ENCODE measurements at regions not wholly inside any gene's neighbourhood (a gene's known extent, or its start where the extent isn't known, plus 50 kb on each side); places are given as distances from the start of the nearest gene placed in this dataset.
"Not testable (repeated sequence)": the region's sequence is repeated elsewhere in the genome, so short reads cannot be mapped to it uniquely, and the experiment has no call there.

- DNase-seq, result no peak
Measured at GRCh38 chr9:74036549-74037231, 460.4 kb upstream of the RORB start.

- no peak for DNase-seq
Measured at GRCh38 chr9:74037274-74037673, 459.9 kb upstream of the RORB start.

DNA sequence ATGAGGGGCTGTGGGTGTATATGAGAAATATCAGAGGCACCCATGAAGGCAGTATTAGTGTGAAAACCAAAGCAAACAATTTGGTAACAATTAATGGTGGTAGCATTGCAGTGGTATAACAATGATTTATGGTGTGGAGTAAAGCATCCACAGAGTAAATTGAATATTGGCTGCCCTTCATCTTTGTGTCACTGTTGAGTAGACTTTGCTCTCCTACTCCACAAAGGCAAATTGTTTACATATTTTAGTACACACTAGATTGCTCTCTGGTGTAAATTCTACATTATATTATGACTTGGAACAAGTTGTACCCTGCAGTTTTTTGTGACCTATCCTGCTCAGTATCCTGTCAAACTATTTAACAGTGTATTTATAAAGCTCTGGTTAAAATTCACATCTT, 455.5 kb upstream of the RORB start:
- no peak for DNase-seq

DNA sequence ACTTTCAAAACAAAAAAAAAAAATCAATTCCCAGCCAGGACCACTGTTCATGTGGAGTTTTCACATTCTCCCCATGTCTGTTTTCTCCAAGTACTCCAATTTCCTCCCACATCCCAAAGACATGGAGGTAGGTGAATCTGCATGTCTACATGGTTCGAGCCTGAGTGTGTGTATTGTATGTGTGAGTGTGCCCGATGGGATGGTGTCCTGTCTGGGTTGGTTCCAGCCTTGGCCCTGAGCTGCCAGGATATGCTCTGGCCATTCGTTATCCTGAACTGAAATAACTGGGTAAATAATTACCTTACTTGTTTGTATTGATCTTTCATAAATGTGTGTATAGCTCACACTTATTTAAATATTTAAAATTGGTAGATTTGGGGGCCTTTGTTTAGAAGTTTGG, 452.3 kb upstream of the RORB start:
- DNase-seq, result no peak

DNA sequence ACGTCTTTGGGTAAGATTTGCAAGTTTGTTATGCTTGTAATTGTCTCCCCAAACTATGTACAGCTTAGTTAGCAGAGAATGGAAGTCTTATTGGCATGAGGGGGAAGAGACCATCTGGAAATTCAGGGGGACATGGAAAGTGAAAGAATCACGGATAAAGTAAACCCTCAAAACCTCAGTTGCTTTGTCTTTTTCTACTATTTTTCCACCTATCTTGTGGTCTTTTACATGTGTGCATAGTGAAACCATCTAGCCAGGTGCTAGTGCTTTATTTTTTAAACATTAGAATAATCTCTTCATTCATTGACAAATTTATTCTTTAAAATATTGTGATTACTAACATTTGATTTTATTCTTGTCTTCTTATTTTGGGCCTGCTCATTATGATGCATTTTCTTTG, 441.1 kb upstream of the RORB start:
- no peak for DNase-seq

- not testable (repeated sequence) for DNase-seq
Measured at GRCh38 chr9:74057051-74057450, 440.1 kb upstream of the RORB start.

- DNase-seq, result no peak
Measured at GRCh38 chr9:74064702-74065101, 432.4 kb upstream of the RORB start.

GRCh38 chr9:74066128-74066527, 431.0 kb upstream of the RORB start:
- no peak for DNase-seq

GRCh38 chr9:74066605-74067004, 430.5 kb upstream of the RORB start:
- DNase-seq, result no peak

DNA sequence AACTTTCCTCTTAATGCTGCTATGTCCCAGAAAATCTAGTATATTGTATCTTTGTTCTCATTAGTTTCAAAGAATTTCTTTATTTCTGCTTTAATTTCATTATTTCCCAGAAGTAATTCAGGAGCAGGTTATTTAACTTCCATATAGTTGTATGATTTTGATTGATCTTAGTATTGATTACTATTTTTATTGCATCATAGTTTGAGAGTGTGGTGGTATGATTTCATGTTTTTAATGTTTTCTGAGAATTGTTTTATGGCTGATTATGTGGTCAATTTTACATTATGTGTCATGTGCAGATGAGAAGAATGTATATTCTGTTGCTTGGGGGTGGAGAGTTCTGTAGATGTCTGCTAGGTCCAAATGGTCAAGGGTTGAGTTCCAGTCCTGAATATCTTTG, 425.6 kb upstream of the RORB start:
- no peak for DNase-seq

DNA sequence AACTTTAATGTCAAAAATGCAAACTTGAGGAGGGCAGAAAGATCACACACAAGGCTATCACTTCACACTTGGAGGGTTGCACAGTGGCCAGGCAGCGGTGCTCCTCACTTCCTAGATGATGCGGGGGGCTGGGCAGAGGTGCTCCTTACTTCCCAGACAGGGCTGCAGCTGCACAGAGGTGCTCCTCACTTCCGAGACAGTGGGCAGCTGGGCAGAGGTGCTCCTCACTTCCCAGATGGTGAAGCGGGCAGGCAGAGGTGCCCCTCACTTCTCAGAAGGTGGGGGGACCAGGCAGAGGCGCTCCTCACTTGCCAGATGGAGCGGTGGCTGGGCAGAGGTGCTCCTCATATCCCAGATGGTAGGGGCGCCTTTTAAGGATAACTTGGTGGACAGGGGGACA, 423.2 kb upstream of the RORB start:
- DNase-seq, result no peak

GRCh38 chr9:74078647-74079046, 418.5 kb upstream of the RORB start:
- DNase-seq, result no peak

DNA sequence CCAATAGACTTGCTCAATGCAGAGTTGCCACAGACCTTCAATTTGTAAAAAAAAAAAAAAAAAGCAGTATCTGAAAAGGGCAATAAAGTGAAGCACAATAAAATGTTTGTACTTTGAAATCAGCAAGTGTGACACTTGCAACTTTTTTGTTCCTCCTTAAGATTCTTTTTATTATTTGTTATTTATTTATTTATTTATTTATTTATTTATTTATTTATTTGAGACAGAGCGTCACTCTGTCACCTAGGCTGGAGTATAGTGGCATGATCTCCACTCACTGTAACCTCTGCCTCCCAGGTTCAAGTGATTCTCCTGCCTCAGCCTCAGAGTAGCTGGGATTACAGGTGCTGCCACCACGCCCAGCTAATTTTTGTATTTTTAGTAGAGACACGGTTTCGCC, 416.5 kb upstream of the RORB start:
- not testable (repeated sequence) for DNase-seq

- DNase-seq, result no peak
Measured at GRCh38 chr9:74083681-74084433, 413.3 kb upstream of the RORB start.

DNA sequence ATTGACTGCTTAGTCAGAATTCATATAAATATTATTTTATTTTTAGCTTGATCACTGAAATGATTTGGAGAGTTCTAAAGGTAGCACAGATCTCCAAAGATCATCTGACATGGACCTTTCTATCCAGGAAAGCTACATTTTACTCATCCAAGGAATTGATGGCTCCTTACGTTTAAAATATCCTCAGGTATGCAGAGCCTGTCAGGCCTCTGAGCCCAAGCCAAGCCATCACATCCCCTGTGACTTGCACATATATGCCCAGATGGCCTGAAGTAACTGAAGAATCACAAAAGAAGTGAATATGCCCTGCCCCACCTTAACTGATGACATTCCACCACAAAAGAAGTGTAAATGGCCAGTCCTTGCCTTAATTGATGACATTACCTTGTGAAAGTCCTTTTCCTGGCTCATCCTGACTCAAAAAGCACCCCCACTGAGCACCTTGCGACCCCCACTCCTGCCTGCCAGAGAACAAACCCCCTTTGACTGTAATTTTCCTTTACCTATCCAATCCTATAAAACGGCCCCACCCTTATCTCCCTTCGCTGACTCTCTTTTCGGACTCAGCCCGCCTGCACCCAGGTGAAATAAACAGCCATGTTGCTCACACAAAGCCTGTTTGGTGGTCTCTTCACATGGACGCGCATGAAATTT, 411.6 kb upstream of the RORB start:
- DNase-seq, result not testable (repeated sequence)

DNA sequence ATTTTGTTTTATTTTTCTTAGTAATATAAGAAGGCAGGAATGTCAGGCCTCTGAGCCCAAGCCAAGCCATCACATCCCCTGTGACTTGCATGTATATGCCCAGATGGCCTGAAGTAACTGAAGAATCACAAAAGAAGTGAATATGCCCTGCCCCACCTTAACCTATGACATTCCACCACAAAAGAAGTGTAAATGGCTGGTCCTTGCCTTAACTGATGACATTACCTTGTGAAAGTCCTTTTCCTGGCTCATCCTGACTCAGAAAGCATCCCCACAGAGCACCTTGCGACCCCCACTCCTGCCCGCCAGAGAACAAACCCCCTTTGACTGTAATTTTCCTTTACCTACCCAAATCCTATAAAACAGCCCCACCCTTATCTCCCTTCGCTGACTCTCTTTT, 406.2 kb upstream of the RORB start:
- DNase-seq, result not testable (repeated sequence)

DNA sequence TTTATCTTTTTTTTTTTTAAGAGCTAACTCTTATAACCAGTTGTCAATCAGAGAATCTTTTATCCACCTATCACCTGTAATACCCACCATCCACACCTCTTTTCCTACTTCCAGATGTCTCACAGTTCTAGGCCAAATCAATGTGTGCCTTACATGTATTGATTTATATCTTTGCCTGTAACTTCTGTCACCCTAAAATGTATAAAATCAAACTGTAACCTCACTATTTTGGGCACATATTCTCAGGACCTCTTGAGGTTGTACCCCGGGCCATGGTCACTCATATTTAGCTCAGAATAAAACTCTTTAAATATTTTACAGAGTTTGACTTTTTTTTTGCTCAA, 404.7 kb upstream of the RORB start:
- DNase-seq, result no peak

DNA sequence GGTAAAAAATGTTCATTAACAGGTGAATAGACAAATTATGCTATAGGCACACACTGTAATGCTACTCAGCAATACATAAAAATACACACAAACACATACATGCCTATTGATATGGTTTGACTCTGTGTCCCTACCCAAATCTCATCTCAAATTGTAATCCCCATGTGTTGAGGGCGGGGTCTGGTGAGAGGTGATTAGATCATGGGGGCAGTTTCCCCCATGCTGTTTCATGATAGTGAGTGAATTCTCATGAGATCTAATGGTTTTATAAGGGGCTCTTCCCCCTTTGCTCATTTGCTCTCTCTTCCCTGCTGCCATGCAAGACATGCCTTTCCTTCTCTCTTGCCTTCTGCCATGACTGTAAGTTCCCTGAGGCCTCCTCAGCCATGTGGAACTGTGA, 403.1 kb upstream of the RORB start:
- DNase-seq, result not testable (repeated sequence)

DNA sequence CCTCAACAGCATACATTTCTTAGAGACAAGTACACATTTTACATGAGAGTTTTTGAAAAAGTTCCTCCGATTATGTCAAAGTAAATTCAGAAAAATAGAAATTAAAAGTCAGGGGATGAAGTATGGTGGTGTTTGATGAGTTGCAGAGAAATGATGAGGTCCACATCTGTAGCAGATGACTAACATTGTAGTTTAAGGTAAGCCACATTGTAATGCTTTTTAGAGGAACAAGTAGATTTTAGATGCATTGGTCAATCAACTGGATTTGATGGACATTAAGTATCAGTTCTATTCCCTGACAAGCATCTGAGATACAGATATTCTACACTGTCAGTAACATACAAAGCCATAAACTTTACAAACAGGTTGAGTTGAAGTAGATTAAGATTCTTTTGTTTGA, 402.4 kb upstream of the RORB start:
- DNase-seq, result no peak

DNA sequence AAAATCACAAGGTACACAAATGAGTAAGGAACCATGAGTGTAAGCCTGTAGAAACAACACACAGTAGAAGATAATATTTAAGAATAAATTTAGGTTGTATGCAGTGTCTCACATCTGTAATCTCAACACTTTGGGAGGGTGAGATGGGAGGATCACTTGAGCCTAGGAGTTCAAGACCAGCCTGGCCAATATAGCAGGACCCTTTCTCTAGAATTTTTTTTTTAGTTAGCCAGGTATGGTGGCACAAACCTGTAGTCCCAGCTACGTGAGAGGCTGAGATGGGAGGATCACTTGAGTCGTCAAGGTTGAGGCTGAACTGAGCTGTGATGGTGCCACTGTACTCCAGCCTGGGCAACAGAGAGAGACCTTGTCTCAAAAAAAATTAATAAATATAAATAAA, 401.2 kb upstream of the RORB start:
- DNase-seq, result no peak

DNA sequence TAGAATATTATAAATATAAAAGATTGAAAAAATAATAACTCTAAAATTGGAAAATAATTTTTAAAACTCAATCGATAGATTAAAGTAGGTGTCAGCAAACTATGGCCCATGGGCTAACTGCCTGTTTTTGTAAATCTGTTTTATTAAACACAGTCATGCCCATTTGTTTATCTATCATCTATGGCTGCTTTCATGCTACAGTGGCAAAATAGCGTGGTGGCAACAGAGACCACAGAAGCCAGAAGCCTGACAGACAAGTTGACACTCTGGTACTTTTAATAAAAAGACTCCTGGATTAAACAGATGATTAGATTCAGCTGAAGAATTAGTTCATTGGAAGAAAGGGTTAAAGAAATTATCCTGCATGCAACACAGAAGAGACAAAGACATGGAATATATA, 400.7 kb upstream of the RORB start:
- DNase-seq, result no peak

- no peak for DNase-seq
Measured at GRCh38 chr9:74100042-74100441, 397.1 kb upstream of the RORB start.

GRCh38 chr9:74102148-74102547, 395.0 kb upstream of the RORB start:
- DNase-seq, result not testable (repeated sequence)

DNA sequence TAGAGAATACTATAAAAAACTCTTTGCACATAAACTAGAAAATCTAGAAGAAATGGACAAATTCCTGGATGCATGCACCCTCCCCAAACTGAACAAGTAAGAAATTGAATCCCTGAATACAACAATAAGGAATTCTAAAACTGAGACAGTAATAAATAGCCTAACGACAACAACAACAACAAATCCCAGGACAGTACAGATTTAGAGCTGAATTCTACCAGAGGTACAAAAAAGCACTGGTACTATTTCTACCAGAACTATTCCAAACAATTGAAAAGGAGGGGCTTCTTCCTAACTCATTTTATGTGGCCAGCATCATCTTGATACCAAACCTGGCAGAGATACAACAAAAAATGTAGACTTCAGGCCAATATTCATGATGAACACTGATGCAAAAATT, 394.4 kb upstream of the RORB start:
- DNase-seq, result no peak

Data from NCI-H187 treated with DMSO at 0.1 percent for 48 hours (cell line).